NCI-H2196 treated with DMSO at 0.1 percent for 48 hours (cell line): ENCODE measurements at regions not wholly inside any gene's neighbourhood (a gene's known extent, or its start where the extent isn't known, plus 50 kb on each side); places are given as distances from the start of the nearest gene placed in this dataset.

Source experiments
- DNase-seq: peaks from one replicate; lab custom pipeline; 2025; ENCODE audit not compliant: unreplicated experiment; lab: John Stamatoyannopoulos, UW

DNA sequence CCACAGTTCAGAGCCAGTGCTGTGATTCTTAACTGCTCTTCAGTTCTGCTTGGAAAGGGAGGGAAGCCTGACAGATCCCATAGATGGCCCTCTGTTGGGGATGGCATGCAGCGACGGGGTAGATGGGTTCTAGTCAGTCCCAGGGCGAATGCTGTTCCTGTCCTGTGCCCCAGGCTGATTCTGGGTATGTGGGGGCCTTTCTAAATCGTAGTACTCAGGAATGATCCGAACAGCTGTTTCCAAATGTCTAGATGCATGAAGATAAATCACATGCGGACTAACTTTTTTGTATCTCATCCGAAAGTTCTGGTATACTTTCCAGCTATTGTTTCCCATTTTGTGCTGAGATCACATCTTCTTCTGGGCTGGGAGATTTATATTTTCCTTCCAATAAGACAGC, 186.0 kb upstream of the MKI67 start:
- no peak for DNase-seq

DNA sequence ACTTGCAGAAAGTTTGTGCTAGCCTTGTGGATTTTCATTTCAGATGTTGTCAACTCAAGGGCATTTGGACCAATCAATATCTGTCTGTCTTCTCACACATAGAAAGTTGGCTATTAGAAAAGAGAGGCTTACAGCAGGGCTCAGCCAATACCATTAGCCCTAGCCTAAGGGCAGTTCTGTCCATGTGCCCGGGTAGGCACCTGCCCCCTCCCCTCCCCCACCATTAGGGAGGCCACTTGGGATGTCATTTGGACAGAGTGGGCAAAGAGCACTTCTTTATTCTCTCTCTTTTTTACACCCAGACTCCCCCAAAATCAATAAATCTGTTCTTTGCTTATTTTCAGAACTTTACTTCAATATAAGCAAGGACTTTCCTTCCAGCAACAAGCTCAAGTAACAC, 188.5 kb upstream of the MKI67 start:
- no peak for DNase-seq

DNA sequence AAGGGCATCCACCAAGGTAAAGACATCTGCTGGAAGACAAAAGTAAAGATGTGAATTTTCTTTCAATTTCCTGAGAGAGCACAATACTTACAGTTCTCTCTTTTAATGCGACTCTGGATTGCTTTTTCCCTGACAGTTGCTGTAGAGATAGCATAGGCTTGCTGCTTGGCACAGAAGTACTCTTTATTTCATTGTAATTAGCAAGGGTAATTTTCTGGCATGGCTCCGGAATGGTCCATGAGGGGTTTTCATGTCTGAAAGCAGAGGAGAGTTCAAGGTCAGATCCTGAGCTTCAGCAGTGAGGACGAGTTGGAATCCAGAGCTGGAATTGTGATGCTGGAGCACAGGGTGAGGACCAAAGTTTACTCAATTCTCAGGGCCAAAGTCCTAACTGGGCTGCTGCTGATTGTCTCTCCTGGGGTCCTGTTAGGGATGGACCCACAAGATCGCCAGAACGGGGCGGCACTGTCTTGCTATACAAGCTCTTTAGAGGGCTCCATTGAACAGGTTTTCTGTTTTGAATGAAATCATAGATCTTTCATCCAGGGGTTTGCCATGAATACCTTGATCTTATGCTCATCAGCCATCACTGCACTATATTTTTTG, 190.0 kb upstream of the MKI67 start:
- no peak for DNase-seq

DNA sequence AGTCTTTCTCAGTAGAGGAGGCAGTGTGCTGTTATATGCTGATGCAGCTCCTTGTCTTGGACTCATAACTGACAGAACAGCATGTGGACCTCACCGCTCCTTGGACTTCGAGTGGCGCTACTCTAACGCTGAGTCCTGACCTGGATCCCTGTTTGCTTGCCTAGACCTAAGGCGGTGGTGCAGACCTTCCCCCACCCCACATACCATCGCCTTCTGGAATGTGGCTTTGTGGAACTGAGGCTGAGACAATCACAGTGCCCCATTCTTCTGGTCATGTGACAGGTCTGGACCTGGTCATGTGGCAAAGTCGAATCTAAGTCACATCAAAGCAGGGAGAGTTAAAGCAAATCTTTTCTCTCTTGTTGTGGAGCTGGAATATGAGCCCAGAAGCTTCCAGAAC, 190.7 kb upstream of the MKI67 start:
- DNase-seq, result no peak

DNA sequence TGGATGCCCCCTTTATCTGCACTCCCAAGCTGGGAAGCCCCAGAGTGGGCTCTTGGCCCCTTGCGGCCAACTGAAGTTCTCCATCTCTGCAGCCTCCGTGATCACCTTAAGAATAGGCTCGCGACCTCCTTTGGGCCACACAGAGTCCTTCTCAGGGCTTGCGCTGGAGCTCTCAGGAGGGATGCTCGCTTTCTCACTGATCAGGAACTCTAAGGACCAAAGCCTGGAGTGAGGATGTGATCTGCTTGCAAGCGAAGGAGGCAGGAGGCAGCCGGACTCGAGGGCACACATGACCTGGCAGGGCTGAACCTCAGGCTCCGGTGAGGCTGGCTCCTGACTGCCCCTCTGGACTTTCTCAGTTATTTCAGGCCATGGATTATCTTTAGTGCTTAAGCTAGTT, 192.1 kb upstream of the MKI67 start:
- no peak for DNase-seq

DNA sequence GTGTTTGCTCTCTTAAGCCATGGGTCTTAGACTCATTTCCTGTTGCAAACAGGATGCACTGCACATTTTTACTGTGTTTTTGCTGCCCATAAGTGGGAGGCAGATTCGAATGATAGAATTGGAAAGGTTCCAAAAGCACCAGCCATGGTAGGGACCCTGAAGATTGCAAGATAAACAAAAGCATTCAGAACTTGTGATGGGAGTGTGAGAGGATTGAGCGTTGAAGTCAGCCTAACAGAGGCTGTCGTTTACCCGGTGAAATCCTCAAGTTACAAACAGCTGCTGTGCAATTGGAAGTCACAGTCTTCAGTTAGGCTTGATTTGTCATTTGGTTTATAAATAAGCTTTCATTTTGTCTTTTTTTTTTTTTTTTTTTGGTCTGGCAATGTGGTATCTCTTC, 192.7 kb upstream of the MKI67 start:
- DNase-seq, result no peak

DNA sequence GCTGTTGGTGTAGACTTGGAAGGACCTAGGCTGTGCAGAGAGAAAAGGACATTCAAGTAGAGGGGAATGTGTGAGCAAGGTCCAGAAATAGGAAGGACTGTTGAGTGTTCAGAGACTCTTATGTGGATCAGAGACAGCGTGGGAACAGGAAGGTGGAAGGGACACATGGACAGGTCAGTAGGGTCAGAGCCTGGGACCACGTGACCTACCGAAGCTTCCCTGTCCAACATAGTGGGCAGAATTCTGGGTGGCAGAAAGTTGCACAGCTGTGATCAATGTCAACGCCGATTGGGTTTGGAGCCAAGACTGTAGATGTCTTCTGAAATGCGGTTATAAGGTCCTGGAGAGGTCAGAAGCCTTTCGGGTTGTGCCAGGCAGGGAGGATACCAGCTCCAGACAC, 195.9 kb upstream of the MKI67 start:
- DNase-seq, result no peak

DNA sequence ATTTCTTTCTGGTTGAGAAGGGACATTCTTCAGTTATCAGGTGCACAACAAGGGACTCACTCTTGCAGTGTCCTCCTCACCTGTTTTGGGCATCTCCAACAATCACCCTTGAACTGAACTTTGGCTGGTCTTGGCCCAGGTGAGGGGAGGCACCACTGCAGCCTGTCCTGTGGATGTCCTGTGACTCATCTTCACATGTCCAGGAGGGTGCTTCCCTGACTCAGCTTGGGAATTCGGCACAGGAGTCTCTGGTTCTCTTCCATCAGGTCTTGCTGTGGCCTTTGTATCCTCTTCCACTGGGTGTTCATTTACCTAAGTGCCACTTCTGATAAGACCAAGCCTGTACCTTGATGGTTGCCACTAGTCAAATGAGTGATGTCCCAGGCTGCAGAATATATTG, 196.7 kb upstream of the MKI67 start:
- no peak for DNase-seq

DNA sequence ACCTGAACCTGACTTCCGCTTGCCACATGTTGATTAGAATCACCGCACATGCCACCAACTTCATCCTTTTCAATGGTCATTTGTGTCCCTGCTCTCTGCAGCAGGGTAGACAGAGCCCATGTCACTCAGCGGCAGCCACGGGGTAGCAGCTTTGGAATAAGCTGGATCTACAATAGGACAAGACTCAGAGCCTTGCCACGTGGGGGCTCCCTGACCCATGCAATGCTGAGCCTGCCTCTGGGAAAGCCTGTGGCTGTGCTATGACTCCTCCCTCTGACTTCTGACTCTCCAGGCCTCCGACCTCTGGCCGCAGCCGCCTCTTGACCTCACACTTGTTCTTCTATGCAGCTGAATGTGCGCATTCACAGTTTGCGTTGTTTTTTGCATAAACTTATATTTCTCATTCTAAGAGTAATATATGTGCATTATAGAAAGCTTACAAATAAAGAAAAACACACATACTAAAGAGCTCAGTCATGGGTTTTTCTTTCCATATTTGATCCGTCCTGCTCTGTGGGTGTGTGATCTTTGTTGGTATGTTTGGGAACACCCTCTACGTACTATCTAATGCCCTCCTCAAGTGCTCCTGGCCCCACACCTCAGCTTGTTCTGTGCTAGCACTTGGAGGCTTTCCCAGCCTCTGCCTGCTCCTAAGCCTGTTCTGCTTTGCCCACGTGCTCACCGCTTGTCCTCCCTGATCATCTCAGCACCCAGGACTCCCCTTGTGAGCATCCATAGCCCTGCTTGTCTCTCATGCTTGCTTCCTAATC, 198.0 kb upstream of the MKI67 start:
- DNase-seq, result no peak

DNA sequence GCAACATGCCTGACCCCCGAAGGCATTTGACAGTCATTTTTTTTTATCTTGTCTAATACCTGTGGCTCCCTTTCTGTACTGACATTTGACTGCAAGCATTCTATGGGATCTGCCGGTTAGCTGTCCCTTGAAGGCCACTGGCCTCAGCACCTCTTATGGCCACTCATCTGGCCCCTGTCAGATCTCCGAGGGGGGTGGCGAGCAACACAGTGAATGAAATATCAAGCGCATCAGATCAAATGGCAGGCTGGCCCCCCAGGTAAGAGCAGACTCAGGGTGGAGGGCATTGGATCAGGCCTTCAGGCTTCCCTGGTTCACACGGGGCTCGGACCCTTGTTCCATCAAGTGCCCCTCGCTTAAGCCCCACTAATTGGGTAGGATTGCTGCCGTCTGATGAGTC, 199.6 kb upstream of the MKI67 start:
- no peak for DNase-seq

DNA sequence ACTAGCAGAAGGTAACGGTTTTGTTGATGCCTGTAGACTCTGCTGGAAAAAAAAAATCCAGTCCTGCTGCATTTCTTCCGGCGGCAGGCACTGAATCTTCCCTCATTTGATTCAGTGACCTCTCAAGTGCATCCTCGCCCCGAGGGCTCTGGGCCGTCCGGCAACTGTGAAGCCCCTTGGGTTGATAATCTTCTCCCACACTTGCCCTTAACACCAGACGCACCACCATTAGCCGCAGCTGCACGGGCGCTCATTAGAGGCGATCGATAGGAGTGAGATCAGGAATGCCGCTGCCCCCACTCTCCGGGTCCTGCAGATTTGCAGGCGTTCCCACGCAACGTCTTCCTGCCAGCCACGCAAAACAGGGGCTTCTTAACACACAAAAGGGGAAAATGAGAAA, 200.0 kb upstream of the MKI67 start:
- DNase-seq, result no peak

DNA sequence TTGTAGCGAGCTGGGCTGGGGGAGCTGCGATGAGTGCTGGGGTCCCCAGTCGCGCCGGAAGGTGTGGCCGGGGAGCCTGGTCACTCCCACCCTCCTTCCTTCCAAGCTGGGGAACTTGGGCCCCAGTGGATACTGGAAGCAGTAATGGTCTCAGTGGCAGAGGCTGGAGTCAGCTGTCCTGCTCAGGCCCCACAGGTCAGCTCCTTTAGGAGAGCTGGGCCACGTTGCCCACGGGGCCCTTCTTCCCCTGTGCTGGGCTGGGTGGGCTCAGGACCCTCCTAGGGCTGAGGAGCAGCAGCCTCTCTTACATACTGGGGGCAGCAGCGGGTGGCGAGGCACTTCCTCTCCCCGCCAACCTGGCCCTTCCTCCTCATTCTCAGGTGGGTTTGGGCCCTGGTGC, 200.6 kb upstream of the MKI67 start:
- no peak for DNase-seq

DNA sequence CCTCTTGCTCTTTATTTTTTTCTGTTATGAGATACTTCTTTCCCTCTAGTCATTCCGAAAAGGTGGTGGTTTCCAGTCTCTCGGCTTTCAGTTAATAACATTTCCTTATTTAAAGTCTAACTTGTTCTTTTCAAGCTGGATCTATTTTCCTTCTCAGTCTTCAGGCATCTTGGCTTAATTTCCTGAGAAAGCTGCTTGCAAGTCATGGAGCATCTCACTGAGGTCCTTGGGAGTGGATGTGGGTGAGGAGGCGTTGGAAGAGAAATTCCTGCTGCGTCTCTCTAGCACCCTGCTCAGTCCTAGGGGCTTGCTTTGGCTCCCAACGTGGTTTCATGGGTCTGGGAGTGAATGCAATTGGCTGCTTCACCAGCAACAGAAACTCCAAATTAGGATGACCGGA, 210.2 kb upstream of the MKI67 start:
- DNase-seq, result no peak

DNA sequence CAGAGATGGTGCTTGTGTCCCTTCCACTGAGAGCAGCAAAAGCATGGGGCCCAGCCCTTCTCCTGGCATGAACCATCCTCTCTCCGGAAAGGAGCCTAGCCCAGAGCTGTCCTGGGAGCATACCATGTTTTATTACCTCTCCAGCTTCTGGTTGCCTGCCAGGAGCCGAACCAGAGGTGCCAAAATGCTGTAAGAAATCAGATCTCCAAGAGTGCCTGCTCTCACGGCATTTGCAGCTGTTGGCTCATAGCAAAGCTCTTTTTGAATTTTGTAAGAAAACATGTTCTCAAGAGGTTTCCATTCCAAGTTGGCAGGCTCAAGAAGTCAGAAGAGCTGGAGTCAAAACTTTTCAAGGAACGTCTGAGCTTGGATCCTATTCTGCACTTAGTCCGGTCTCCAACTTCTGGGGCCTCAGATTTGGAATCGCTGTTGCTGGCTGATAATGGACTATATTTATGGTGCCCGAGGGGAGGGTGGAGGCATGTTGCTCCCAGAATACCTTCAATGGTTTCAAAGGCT, 211.7 kb upstream of the MKI67 start:
- no peak for DNase-seq

DNA sequence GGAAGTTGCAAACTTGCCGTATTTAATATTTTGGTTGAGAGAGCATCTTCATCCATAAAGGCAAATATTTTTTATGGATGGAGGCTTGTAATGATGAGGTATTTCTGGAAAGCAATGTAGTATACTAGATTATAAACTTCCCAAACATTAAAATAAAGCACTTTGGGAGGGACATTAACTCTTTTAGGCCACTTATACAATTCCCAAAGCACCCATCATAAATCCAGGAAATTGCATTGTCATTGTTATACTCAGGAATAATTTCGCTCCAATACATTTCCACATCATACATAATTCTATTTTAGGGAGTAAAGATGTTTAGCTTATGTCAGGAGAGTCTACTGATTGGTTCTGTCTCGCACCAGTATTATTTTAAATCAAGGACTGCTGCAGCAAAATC, 212.7 kb upstream of the MKI67 start:
- DNase-seq, result no peak

DNA sequence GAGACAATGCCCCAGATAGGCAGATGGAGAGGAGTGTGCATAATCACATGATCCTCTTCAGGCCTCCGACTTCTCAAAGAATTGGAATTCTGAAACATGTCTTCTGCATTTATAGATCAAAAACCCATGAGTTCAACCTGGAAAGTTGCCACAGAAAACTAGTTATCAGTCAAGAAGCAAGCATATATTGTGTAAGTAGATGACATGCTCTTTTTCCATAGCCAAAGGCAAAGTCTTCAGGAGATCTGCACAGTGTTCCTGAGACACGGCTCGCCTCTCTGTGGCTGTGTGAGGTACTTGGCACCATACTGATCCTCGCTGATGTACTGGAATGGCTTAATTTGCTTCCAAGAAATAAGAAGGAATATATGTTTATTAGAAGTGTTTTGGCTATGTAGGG, 213.5 kb upstream of the MKI67 start:
- no peak for DNase-seq

DNA sequence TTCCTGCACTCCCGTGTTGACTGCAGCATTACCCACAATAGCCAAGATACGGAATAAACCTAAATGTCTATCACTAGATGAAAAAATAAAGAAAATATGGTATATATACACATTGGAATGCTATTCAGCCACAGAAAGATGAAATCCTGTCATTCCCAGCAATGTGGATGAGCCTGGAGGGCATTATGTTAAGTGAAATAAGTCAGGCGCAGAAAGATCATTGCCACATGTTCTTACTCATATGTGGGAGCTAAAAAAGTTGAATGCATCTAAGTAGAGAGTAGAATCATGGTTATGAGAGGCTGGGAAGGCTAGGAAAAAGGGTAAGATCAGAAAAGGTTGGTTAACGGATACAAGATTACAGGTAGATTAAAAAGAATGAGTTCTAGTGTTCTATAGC, 219.1 kb upstream of the MKI67 start:
- DNase-seq, result no peak

DNA sequence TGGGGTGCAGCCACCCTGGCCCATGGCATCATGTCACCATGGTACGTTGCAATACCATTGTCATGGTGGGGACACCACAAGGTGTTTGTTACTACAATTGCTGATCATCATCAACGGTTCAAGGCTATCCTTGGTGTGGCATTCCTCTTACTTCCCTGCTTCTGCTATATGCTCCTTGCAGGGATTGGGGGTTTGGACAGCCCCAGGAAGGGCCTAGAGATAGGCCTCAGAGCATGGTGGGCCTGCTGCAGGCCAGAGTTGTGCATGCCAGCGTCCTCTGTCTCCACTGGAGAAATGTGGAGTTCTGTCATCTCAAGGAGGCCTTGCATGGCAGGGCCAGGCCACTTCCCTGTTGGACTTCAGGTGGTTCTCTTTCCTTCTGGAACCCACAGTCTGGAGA, 234.6 kb upstream of the MKI67 start:
- no peak for DNase-seq

DNA sequence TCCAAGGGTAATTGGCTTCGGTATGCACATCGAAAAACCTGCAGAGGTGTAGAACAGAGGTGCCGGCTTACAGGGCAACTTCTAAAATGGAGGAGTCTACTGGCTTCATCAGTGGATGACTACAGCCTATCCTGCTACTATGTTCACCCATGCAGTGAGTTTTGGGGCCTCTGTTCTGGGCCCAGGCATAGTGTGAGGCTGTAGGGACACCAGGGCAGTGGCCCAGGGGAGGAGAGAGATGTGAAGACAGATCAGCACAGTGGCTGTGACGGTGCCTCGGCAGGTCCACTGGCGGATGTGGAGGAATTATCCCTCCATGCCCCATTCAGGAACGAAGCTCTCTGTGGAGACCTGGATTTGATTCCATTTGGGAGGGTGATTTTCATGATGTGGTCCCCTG, 235.3 kb upstream of the MKI67 start:
- DNase-seq, result no peak

DNA sequence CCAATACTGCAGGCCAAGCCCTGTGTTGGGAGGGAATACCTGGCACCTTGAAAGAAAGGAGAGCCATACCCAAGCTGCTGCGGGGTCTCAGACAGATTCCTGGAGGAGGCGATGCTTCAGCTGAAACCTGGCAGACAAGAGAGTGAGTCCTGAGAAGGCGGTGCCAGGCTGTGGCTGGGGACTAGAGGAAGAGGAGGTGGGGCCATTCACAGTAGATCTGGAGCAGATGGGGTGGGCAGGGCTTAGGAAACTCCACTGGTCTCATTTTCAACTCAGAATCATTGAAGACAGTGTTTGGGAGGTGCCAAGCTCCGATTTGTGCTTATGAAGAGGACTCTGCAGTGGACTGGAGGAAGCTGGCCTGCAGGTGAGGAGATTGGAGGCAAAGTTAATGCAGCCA, 236.3 kb upstream of the MKI67 start:
- no peak for DNase-seq

DNA sequence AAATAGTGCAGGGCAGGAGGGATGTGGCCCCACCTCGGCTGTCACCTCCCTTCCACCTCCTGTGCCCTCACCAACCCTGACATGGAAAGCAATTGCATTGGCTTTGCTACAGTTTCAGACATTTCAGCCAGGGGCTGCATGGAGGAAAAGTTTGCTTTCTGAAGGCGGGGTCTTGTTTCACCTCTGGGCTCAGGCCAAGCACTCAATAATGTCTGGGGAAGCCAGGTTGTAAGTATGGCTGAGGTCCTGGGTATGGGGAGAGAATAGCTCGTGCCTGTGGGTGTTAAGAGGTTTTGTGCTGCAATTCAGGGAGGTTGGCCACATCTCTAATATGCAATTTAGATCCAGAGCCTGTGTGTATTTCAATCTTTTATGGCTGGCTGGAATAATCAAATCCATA, 238.4 kb upstream of the MKI67 start:
- no peak for DNase-seq

DNA sequence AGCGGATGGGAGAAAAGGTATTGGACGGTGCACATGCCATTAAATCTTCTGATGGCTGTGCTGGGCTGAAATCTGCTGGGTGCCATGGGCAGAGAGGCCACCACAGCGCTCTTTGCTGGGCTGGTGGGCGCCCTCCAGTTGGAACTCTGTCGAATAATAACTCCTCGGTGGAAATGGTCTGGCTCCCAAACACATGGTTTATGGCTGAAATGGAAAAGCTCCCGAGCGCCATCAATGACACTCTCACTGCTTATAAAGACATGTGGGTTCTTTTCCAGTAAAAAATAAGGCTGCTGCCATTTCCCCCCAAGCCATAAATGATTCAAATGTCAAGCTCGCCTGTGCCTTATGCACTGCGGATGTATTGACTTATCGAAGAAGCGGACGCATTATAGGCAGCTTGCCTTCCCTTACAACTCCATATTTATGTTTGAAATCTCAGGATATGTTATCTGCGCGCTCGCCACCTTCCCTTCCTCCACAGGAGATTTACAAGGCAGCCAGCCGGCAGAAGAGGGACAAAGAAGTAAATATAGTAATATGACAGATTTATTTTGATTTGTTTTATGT, 239.0 kb upstream of the MKI67 start:
- DNase-seq, result no peak

DNA sequence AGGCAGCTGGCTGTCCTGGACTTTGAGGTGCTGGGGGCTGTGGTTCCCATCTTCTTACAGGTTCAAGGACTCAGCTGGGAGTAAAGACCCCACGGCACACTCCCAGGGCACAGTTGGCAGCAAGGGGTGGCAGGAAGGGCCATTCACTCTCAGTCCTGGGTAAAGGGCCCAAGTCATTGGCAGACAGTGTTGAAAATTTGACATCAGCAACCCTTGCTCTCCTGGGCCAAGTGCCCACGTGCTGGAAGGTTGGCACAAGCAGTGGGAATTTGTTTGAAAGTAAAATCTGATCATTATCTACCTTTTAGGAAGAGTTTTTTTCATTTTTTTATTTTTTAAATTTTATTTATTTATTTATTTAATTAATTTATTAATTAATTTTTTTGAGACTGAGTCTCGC, 241.6 kb upstream of the MKI67 start:
- no peak for DNase-seq
